ENCODE measurements at regions not wholly inside any gene's neighbourhood (a gene's known extent, or its start where the extent isn't known, plus 50 kb on each side); places are given as distances from the start of the nearest gene placed in this dataset.

- CTCF ChIA-PET = interaction anchor here (1.0 kb wide), 1 partner anchor 40 kb away, joined by 3 read pairs; no protein-coding TSS in a partner anchor
- no peak overlapping the region for H3K4me3 Mint-ChIP-seq (ENCODE audit: unreplicated experiment)
- no peaks in the 10 kb centered on the region for H3K36me3 Mint-ChIP-seq (ENCODE audit: insufficient read depth, unreplicated experiment)
- no peaks in the 10 kb centered on the region for H3K27me3 Mint-ChIP-seq (ENCODE audit: insufficient read depth, unreplicated experiment)
- no peaks in the 10 kb centered on the region for H3K9me3 Mint-ChIP-seq (ENCODE audit: unreplicated experiment)
- no peak overlapping the region for H3K27ac Mint-ChIP-seq (ENCODE audit: low read depth, unreplicated experiment)
- peaks cover 4% of the 10 kb centered on the region for H3K4me1 Mint-ChIP-seq (ENCODE audit: insufficient read depth, unreplicated experiment)
- no peak for TF ChIP-seq CTCF (IDR thresholded peaks at IDR 0.05; ENCODE audit: unreplicated experiment)
- intact Hi-C loops (cut with micrococcal nuclease) = no loop called here
- POLR2A ChIA-PET = interaction anchor here (0.5 to 0.7 kb wide), 2 partner anchors 45 to 102 kb away, joined by 3 to 4 read pairs; no protein-coding TSS in a partner anchor
- no TSS peak for BruUV-seq (replicated peaks)
- DNase-seq (ENCODE audit: unreplicated experiment) = no peak
These were observed 492.4 kb upstream of the ACVR2A start for GRCh38 chr2:147352264-147353071.

- DNase-seq (ENCODE audit: unreplicated experiment) = no peak
- POLR2A ChIA-PET = interaction anchor here (0.6 to 0.7 kb wide), 2 partner anchors 102 to 530 kb away, joined by 3 read pairs; no protein-coding TSS in a partner anchor
- no peak overlapping the region for H3K27ac Mint-ChIP-seq (ENCODE audit: low read depth, unreplicated experiment)
- BruUV-seq (replicated peaks) = no TSS peak
- H3K4me3 Mint-ChIP-seq (ENCODE audit: unreplicated experiment) = no peak overlapping the region
- CTCF ChIA-PET = interaction anchor here (1.0 kb wide), 1 partner anchor 40 kb away, joined by 3 read pairs; no protein-coding TSS in a partner anchor
- no peaks in the 10 kb centered on the region for H3K9me3 Mint-ChIP-seq (ENCODE audit: unreplicated experiment)
- intact Hi-C loops (cut with micrococcal nuclease) = no loop called here
- TF ChIP-seq CTCF (IDR thresholded peaks at IDR 0.05; ENCODE audit: unreplicated experiment) = no peak
- H3K36me3 Mint-ChIP-seq (ENCODE audit: insufficient read depth, unreplicated experiment) = no peaks in the 10 kb centered on the region
- peaks cover 4% of the 10 kb centered on the region for H3K4me1 Mint-ChIP-seq (ENCODE audit: insufficient read depth, unreplicated experiment)
- no peaks in the 10 kb centered on the region for H3K27me3 Mint-ChIP-seq (ENCODE audit: insufficient read depth, unreplicated experiment)
These were observed 493.0 kb upstream of the ACVR2A start for GRCh38 chr2:147351784-147352183.

GRCh38 chr2:147348931-147349555 lies 495.8 kb upstream of the ACVR2A start:
- BruUV-seq (replicated peaks) = no TSS peak
- no peak for TF ChIP-seq CTCF (IDR thresholded peaks at IDR 0.05; ENCODE audit: unreplicated experiment)
- Mint-ChIP-seq H3K27ac (ENCODE audit: low read depth, unreplicated experiment) (no peak overlapping the region), H3K27me3 (ENCODE audit: insufficient read depth, unreplicated experiment) (no peaks in the 10 kb centered on the region), H3K4me3 (ENCODE audit: unreplicated experiment) (no peak overlapping the region), H3K9me3 (ENCODE audit: unreplicated experiment) (peaks cover 15% of the 10 kb centered on the region), H3K36me3 (ENCODE audit: insufficient read depth, unreplicated experiment) (no peaks in the 10 kb centered on the region), H3K4me1 (ENCODE audit: insufficient read depth, unreplicated experiment) (no peaks in the 10 kb centered on the region)
- DNase-seq (ENCODE audit: unreplicated experiment) = no peak
- POLR2A ChIA-PET = no interaction called here
- intact Hi-C loops (cut with micrococcal nuclease) = no loop called here
- CTCF ChIA-PET = no interaction called here

GRCh38 chr2:147346142-147346541 lies 498.7 kb upstream of the ACVR2A start:
- Mint-ChIP-seq H3K9me3 (ENCODE audit: unreplicated experiment) (peaks cover 15% of the 10 kb centered on the region), H3K27me3 (ENCODE audit: insufficient read depth, unreplicated experiment) (no peaks in the 10 kb centered on the region), H3K4me1 (ENCODE audit: insufficient read depth, unreplicated experiment) (no peaks in the 10 kb centered on the region), H3K4me3 (ENCODE audit: unreplicated experiment) (no peak overlapping the region), H3K27ac (ENCODE audit: low read depth, unreplicated experiment) (no peak overlapping the region), H3K36me3 (ENCODE audit: insufficient read depth, unreplicated experiment) (no peaks in the 10 kb centered on the region)
- POLR2A ChIA-PET = no interaction called here
- CTCF ChIA-PET = interaction anchor here (1.2 kb wide), 1 partner anchor 13 kb away, joined by 3 read pairs; no protein-coding TSS in a partner anchor
- BruUV-seq (replicated peaks) = no TSS peak
- TF ChIP-seq CTCF (IDR thresholded peaks at IDR 0.05; ENCODE audit: unreplicated experiment) = no peak
- intact Hi-C loops (cut with micrococcal nuclease) = no loop called here
- no peak for DNase-seq (ENCODE audit: unreplicated experiment)

All from MCF 10A (cell line).